CD4-positive, alpha-beta T cell treated with Interleukin-12 subunit alpha and Interleukin-12 subunit beta, for 1 hour (primary cell): ENCODE measurements at regions not wholly inside any gene's neighbourhood (a gene's known extent, or its start where the extent isn't known, plus 50 kb on each side); places are given as distances from the start of the nearest gene placed in this dataset.
"Not testable (repeated sequence)": the region's sequence is repeated elsewhere in the genome, so short reads cannot be mapped to it uniquely, and the experiment has no call there.

Experiments used
- DNase-seq: peaks from one replicate; pipeline ENCODE4 v3.0.0-alpha.2; 2020

DNA sequence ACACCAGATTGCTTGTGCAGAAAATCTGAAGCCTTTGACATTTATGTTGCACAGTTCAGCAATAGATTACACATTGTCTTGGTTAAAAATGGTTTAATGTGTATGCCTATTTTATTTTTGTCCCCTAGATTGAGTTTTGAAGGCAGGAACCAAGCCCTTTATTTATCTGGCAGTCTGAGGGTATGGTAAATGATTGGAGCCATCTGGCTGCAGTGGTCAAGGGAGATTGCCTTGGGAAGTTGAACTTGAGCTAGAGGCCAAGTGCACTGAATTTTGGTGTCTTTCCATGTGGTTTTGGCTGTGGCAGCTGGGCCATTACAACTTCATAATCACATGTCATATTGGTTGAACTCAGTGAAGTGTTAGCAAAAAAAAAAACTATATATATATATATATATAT is 248.7 kb upstream of the C2CD4B start:
- DNase-seq = no peak

GRCh38 chr15:62415498-62415897 is 250.4 kb upstream of the C2CD4B start:
- DNase-seq = no peak

- DNase-seq = no peak
Observed at GRCh38 chr15:62416526-62416925, 251.4 kb upstream of the C2CD4B start.

DNA sequence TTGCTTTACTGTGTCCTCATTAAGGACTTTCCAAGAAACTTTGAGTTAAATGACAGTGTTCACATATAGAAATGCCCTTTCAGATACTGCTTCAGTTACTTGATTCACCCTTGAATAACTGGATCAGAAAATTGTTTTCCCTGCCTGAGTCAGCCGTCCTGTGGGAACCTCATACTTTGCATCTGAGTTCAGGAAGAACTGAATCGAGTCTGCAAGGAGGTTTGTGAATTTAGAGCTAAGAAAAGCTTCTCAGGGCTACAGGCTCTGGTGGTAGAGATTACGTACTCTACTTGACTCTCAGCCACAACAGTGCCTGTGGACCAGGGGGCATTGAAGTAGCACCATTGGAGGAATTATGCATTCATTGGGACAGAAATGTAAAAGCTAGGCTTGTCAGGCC is 252.4 kb upstream of the C2CD4B start:
- DNase-seq = no peak

- not testable (repeated sequence) for DNase-seq
Observed at GRCh38 chr15:62418496-62418895, 253.4 kb upstream of the C2CD4B start.

GRCh38 chr15:62419192-62419591 is 254.1 kb upstream of the C2CD4B start:
- DNase-seq = no peak

- not testable (repeated sequence) for DNase-seq
Observed at GRCh38 chr15:62420371-62420770, 255.3 kb upstream of the C2CD4B start.

- DNase-seq = no peak
Observed at GRCh38 chr15:62421289-62421688, 256.2 kb upstream of the C2CD4B start.

DNA sequence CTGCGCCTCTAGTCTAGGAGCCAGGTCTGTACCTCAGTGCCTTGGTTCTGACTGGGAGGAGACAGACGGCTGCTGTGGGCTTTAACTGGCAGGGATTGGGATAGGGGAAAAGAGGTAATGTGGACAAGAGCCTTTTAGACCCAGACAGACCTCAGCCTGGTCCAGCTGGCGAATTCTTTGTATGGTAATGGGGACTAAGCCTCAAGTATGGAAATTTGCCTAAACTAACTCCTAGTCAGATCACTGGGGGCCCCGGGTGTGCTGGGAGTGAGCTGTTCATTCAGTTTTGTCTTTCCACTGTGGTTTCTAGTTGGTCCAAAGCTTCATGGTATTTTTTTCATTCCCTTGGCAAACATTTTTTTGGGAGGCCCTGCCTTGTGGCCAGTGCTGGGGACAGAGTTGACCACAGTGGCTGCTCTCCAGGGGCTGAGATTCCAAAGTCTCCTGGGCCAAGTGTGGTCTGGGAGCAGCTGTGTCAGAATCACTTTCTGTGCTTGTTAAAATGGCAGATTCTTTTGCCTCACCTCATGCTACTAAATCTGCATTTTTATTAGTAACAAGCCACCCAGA is 261.4 kb upstream of the C2CD4B start:
- DNase-seq = no peak

DNA sequence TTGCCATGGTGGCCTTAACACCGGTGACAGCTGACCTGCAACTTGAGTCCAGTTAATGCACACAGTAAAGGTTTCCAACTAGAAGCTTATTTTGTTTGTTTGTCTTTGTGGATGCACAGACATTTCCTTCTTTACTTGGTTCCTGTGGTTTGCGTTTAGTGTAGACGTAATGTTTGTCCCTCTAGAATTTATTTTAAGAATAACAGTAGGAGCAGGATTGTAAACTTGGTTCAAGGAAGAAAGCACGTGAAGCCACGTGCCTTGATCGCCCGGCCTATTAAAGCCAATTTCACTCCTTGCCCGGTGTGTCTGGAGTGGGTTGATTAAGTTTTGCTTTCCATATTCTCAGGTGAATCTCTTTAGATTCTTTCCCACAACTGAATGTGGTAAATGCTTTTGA is 263.2 kb upstream of the C2CD4B start:
- no peak for DNase-seq

GRCh38 chr15:62428851-62429598 is 263.9 kb upstream of the C2CD4B start:
- no peak for DNase-seq

- no peak for DNase-seq
Observed at GRCh38 chr15:62430056-62430455, 265.0 kb upstream of the C2CD4B start.

DNA sequence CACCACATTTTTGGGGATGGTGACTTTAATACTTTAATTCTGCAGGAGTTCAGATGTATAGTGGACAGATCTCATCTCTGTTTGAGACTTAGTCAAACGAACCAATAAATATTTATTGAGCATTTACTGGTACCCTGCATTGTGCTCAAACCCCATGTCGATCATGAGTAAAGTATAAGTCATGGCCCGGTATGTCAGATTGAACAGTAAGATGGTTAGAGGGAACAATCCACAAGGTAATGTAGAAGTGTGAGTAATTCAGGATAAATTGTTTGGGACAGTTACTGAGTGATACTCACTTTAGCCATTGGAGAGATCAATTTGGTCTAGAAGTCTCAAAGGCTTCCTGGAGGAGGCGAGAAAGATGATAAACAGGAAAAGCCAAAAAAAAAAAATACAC is 265.5 kb upstream of the C2CD4B start:
- DNase-seq = no peak

DNA sequence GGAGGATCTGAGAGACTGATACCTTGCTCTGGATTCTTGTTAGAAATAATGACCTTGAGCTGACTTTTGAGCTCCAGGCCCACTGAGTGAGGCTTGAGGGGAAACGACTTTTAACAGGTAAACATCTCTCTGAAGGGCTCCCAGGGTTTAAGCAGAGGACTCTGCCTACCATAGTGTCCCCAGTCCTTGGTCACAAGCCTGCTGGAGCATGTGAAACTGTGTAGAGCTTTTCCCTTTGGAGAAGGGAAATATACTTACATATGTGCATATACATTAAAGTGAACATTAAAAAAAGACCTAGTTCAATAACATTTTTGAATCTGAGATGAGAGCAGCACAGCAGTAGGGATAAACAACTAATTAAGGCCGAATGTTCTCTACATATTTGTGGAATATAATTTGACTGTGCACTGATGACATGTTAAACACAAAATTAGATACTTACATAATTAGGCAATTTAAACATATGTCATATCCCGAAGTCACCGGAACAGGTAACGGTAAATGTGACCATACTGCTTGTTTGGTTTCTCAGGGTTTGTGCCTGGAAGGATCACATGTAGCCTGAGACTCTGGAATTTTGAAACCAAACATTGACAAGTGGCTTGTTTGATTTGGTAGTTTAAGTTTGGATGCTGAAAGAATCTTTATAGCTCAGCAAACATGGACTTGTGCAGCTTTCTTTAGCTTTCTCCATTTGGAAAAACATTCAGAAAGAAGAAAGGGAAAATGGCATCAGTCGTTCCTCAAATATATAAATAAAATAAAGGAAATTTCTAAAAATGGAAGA is 266.1 kb upstream of the C2CD4B start:
- DNase-seq = no peak

GRCh38 chr15:62431817-62432216 is 266.7 kb upstream of the C2CD4B start:
- no peak for DNase-seq

GRCh38 chr15:62432702-62433398 is 267.8 kb upstream of the C2CD4B start:
- DNase-seq = no peak

DNA sequence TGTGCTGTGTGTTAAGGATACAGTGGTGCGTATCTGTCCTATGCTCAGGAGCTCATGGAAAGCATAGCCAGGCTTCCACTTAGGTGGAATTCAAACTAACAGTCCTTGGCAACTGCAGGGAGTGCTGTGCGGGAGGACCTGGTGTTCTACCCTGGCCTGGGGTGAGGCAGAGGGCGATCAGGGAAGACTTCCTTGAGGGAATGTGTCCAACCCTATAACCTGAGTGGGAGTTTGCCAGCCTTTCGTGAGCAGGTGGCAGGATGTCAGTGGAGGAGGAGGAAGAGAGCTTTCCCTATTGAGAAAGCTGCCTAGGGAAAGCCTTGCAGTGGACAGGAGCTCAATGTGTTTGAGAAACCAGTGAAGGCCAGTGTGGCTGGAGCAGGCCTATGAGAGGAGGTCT is 271.1 kb upstream of the C2CD4B start:
- no peak for DNase-seq

DNA sequence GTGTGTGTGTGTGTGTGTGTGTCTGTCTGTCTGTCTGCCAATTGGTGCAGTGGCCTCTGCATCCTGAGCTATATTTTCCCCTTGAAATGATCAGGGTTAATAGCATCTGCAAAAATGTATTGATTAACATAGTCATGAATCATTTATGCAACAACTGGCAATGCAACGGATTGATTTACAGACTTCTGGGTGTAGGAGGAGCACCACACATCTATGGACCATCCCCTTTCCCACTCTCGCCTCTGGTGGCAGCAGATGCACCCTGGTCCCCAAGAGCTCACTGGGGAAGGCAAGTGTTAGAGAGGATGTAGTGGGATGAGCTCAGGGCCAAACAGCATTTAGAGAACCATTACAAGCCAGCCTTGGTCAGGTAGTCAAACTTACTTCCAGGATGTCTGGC is 272.7 kb upstream of the C2CD4B start:
- DNase-seq = no peak

DNA sequence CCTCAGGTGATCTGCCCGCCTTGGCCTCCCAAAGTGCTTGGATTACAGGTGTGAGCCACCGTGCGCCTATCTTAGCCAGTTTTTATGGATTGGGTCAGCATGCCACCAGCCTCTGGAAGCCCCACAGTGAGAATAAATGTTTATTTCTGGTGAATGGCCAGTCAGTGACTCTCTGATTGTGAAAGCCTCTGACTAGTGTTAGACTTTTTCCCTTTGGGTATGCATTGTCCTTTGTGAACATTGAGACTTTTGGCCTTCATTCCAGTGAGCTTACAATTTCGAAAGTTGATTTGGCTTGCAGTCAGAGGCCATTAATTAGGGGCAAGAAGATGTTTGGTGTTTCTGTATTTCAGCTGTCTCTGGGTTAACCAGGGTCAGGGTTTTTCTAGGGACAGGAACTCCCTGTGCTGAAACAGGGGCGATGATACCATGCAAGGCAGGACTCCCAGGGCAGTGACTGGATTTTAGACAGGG is 274.5 kb upstream of the C2CD4B start:
- DNase-seq = no peak

GRCh38 chr15:62440362-62441105 is 275.4 kb upstream of the C2CD4B start:
- no peak for DNase-seq

GRCh38 chr15:62444104-62445022 is 279.3 kb upstream of the C2CD4B start:
- DNase-seq = no peak
